PC-3 (cell line): ENCODE measurements at regions not wholly inside any gene's neighbourhood (a gene's known extent, or its start where the extent isn't known, plus 50 kb on each side); places are given as distances from the start of the nearest gene placed in this dataset.

Experiments
- ATAC-seq: fragments of 200-7000 bp; cut with Tn5 transposase; 2 replicates; pipeline ENCODE4 v1.9.1; 2020; ENCODE audit warnings: mild to moderate bottlenecking, moderate library complexity
- BruUV-seq: library from RNA; stranded (reverse); fragments of 400-500 nt; replicated peaks from 2 replicates; lab custom pipeline; 2021; lab: Mats Ljungman, UMichigan
- CTCF ChIA-PET: fragments of 300-600 bp; sonication (Branson Sonifier 250); formaldehyde crosslinking; loops from one replicate; lab custom pipeline; 2022; ENCODE audit warnings: antibody characterized with exemption; lab: Charles Lee
- POLR2A ChIA-PET: fragments of 300-600 bp; sonication (Branson Sonifier 250); formaldehyde crosslinking; loops from one replicate; lab custom pipeline; 2022; ENCODE audit warnings: antibody characterized with exemption; ENCODE audit not compliant: unreplicated experiment; lab: Charles Lee
- DNase-seq: peaks from one replicate; pipeline ENCODE4 v3.0.0-alpha.2; 2015
- H2AFZ ChIP-seq: fragments of 300-600 bp; sonication (generic); 2 replicates; pipeline ENCODE4 v1.6.0; 2016; ENCODE audit warnings: antibody characterized with exemption, low read length
- H3F3A ChIP-seq: fragments of 300-600 bp; sonication (generic); one replicate; pipeline ENCODE4 v1.6.0; 2017; ENCODE audit warnings: antibody characterized with exemption, low read length, control low read depth, mild to moderate bottlenecking; ENCODE audit not compliant: unreplicated experiment
- H3K27ac ChIP-seq: fragments of 300-600 bp; sonication (generic); 2 replicates; pipeline ENCODE4 v1.5.1; 2016; ENCODE audit warnings: mild to moderate bottlenecking, low read length
- H3K27me3 ChIP-seq: fragments of 300-600 bp; sonication (generic); 2 replicates; pipeline ENCODE4 v1.6.1; 2016; ENCODE audit warnings: low read length, mixed read lengths
- H3K36me3 ChIP-seq: fragments of 300-600 bp; sonication (generic); 2 replicates; pipeline ENCODE4 v1.6.1; 2016; ENCODE audit warnings: low read depth, mixed run types, low read length, mixed read lengths
- H3K4me1 ChIP-seq: fragments of 300-600 bp; sonication (generic); 2 replicates; pipeline ENCODE4 v1.5.1; 2016; ENCODE audit warnings: low read length; ENCODE audit not compliant: insufficient read depth
- H3K4me2 ChIP-seq: fragments of 300-600 bp; sonication (generic); 2 replicates; pipeline ENCODE4 v1.6.0; 2016; ENCODE audit warnings: low read length
- H3K4me3 ChIP-seq: fragments of 300-600 bp; sonication (generic); 2 replicates; pipeline ENCODE4 v1.5.1; 2016; ENCODE audit warnings: mild to moderate bottlenecking, low read length, mixed read lengths
- H3K79me2 ChIP-seq: fragments of 300-600 bp; sonication (generic); 2 replicates; pipeline ENCODE4 v1.6.1; 2017; ENCODE audit warnings: low read length, mixed read lengths
- H3K9ac ChIP-seq: fragments of 300-600 bp; sonication (generic); 2 replicates; pipeline ENCODE4 v1.6.0; 2016; ENCODE audit warnings: mild to moderate bottlenecking, low read length
- H3K9me2 ChIP-seq: fragments of 300-600 bp; sonication (generic); replicated peaks from 2 replicates; pipeline ENCODE4 v1.6.1; 2016; ENCODE audit warnings: mixed run types, low read length, mixed read lengths
- H3K9me3 ChIP-seq: fragments of 300-600 bp; sonication (generic); 2 replicates; pipeline ENCODE4 v1.6.1; 2016; ENCODE audit warnings: low read length, mixed read lengths
- H4K20me1 ChIP-seq: fragments of 300-600 bp; sonication (generic); 2 replicates; pipeline ENCODE4 v1.6.1; 2016; ENCODE audit warnings: low read length, mixed read lengths
- CTCF ChIP-seq: fragments of 300-600 bp; sonication (generic); conservative IDR thresholded peaks from 2 replicates; pipeline ENCODE4 v1.5.1; 2017; ENCODE audit warnings: antibody characterized with exemption, low read depth, mild to moderate bottlenecking, low read length
- EZH2 ChIP-seq: fragments of 300-600 bp; sonication (generic); IDR thresholded peaks from one replicate; pipeline ENCODE4 v1.6.1; 2017; ENCODE audit warnings: antibody characterized with exemption, mild to moderate bottlenecking, low read length; ENCODE audit not compliant: unreplicated experiment
- EZH2phosphoT487 ChIP-seq: fragments of 300-600 bp; sonication (generic); IDR thresholded peaks from 2 replicates; pipeline ENCODE4 v1.6.1; 2018; ENCODE audit warnings: mild to moderate bottlenecking, antibody characterized with exemption, low read length, borderline replicate concordance
- intact Hi-C: fragments of 100-400 bp; cut with micrococcal nuclease; formaldehyde crosslinking; loops from 2 replicates; pipeline ENCODE4 v1.9.0; 2023

- DNase-seq (no peak), ATAC-seq (no peak)
- Histone ChIP-seq H3K27me3 (no peaks in the 10 kb centered on the region; the same call in 1 of the 2 replicates), H3K27ac (no peak overlapping the region), H3K4me2 (no peak overlapping the region), H3K9ac (no peak overlapping the region), H3K36me3 (no peaks in the 10 kb centered on the region), H3K79me2 (no peaks in the 10 kb centered on the region), H3K9me2 (no peaks in the 10 kb centered on the region), H3K4me3 (no peak overlapping the region), H3K9me3 (0 out of 2 replicates have a peak, but pooled peaks cover 6% of the 10 kb centered on the region), H3K4me1 (no peaks in the 10 kb centered on the region), H3F3A (no peaks in the 10 kb centered on the region), H4K20me1 (no peaks in the 10 kb centered on the region), H2AFZ (no peak overlapping the region)
- CTCF ChIA-PET, result no interaction called here
- TF ChIP-seq CTCF, result no peak
- no peak for TF ChIP-seq EZH2
- TF ChIP-seq EZH2phosphoT487, result no peak
- intact Hi-C loops, result no loop called here
- POLR2A ChIA-PET, result no interaction called here
- BruUV-seq, result no TSS peak
Observed at GRCh38 chr2:175648577-175649063, 353.4 kb downstream of the LNPK start.

- Histone ChIP-seq H4K20me1 (no peaks in the 10 kb centered on the region), H3F3A (no peaks in the 10 kb centered on the region), H3K4me2 (no peak overlapping the region), H3K36me3 (no peaks in the 10 kb centered on the region), H3K9me2 (no peaks in the 10 kb centered on the region), H3K9me3 (0 out of 2 replicates have a peak, but pooled peaks cover 6% of the 10 kb centered on the region), H3K4me3 (no peak overlapping the region), H2AFZ (no peak overlapping the region), H3K27ac (no peak overlapping the region), H3K27me3 (no peaks in the 10 kb centered on the region; the same call in 1 of the 2 replicates), H3K9ac (no peak overlapping the region), H3K79me2 (no peaks in the 10 kb centered on the region), H3K4me1 (no peaks in the 10 kb centered on the region)
- intact Hi-C loops, result no loop called here
- BruUV-seq, result no TSS peak
- POLR2A ChIA-PET, result no interaction called here
- no peak for TF ChIP-seq EZH2
- no peak for TF ChIP-seq CTCF
- no peak for TF ChIP-seq EZH2phosphoT487
- ATAC-seq (no peak), DNase-seq (no peak)
- CTCF ChIA-PET, result no interaction called here
Observed at GRCh38 chr2:175647058-175647457, 355.0 kb downstream of the LNPK start.

GRCh38 chr2:175640655-175641054 lies 361.4 kb downstream of the LNPK start:
- no peak for TF ChIP-seq EZH2phosphoT487
- no peak for TF ChIP-seq CTCF
- no peak for TF ChIP-seq EZH2
- Histone ChIP-seq H4K20me1 (no peaks in the 10 kb centered on the region), H3K4me2 (no peak overlapping the region), H3K9me2 (no peaks in the 10 kb centered on the region), H3K4me1 (no peaks in the 10 kb centered on the region), H3K27ac (no peak overlapping the region), H3K79me2 (no peaks in the 10 kb centered on the region), H2AFZ (no peak overlapping the region), H3K9ac (no peak overlapping the region), H3K27me3 (peaks cover 37% of the 10 kb centered on the region), H3K9me3 (no peaks in the 10 kb centered on the region), H3K36me3 (no peaks in the 10 kb centered on the region), H3K4me3 (no peak overlapping the region), H3F3A (no peaks in the 10 kb centered on the region)
- intact Hi-C loops, result no loop called here
- CTCF ChIA-PET, result no interaction called here
- POLR2A ChIA-PET, result no interaction called here
- DNase-seq (no peak), ATAC-seq (no peak)
- BruUV-seq, result no TSS peak
